Left ventricle myocardium inferior (tissue), 1 donor: ENCODE measurements at regions not wholly inside any gene's neighbourhood (a gene's known extent, or its start where the extent isn't known, plus 50 kb on each side); places are given as distances from the start of the nearest gene placed in this dataset.
"Not testable (repeated sequence)": the region's sequence is repeated elsewhere in the genome, so short reads cannot be mapped to it uniquely, and the experiment has no call there.

Experiments
- DNase-seq: peaks from one replicate; pipeline ENCODE4 v3.0.0-alpha.2; 2020
- H3K27ac ChIP-seq: fragments of 200-600 bp; replicated peaks from 2 replicates; pipeline ENCODE4 v1.8.0; 2021
- H3K27me3 ChIP-seq: fragments of 200-600 bp; 2 replicates; pipeline ENCODE4 v1.8.0; 2021; ENCODE audit warnings: low read depth
- H3K36me3 ChIP-seq: fragments of 200-600 bp; 2 replicates; pipeline ENCODE4 v1.8.0; 2021
- H3K4me1 ChIP-seq: fragments of 200-600 bp; 2 replicates; pipeline ENCODE4 v1.8.0; 2021
- H3K4me3 ChIP-seq: fragments of 200-600 bp; 2 replicates; pipeline ENCODE4 v1.8.0; 2021; ENCODE audit warnings: mild to moderate bottlenecking, moderate library complexity
- H3K9me3 ChIP-seq: fragments of 200-600 bp; replicated peaks from 2 replicates; pipeline ENCODE4 v1.8.0; 2021
- intact Hi-C: fragments of 100-400 bp; cut with micrococcal nuclease; formaldehyde crosslinking; loops from one replicate; pipeline ENCODE4 v1.11.0; 2022
- TF ChIP-seq, protein P1 (sequence below): fragments of 200-600 bp; IDR thresholded peaks from 2 replicates; pipeline ENCODE4 v1.8.0; 2021; ENCODE audit warnings: antibody characterized with exemption, mild to moderate bottlenecking, borderline replicate concordance
- donor health status: DM: no; HTN: yes; CAD: no; lungs with severe emphysema.

DNA sequence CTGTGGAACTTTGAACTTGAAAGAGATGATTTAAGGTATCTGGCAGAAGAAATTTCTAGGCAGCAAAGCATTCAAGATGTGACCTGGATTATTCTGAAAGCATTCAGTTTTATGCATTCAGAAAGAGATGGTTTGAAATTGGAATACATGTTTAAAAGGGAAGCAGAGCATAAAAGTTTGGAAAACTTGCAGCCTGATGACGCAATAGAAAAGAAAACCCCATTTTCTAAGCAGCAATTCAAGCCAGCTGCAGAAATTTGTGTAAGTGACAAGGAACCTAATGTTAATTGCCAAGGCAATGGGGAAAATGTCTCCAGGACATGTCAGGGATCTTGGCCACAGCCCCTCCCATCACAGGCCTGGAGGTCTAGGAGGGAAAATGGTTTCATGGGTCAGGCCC, 354.0 kb downstream of the ZNF326 start:
- Histone ChIP-seq H3K27ac (no peak overlapping the region), H3K4me1 (no peaks in the 10 kb centered on the region), H3K36me3 (no peaks in the 10 kb centered on the region), H3K27me3 (no peaks in the 10 kb centered on the region), H3K9me3 (peaks cover 22% of the 10 kb centered on the region), H3K4me3 (no peak overlapping the region)
- intact Hi-C loops, result no loop called here
- TF ChIP-seq, protein P1, sequence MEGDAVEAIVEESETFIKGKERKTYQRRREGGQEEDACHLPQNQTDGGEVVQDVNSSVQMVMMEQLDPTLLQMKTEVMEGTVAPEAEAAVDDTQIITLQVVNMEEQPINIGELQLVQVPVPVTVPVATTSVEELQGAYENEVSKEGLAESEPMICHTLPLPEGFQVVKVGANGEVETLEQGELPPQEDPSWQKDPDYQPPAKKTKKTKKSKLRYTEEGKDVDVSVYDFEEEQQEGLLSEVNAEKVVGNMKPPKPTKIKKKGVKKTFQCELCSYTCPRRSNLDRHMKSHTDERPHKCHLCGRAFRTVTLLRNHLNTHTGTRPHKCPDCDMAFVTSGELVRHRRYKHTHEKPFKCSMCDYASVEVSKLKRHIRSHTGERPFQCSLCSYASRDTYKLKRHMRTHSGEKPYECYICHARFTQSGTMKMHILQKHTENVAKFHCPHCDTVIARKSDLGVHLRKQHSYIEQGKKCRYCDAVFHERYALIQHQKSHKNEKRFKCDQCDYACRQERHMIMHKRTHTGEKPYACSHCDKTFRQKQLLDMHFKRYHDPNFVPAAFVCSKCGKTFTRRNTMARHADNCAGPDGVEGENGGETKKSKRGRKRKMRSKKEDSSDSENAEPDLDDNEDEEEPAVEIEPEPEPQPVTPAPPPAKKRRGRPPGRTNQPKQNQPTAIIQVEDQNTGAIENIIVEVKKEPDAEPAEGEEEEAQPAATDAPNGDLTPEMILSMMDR, result no peak
- no peak for DNase-seq

DNA sequence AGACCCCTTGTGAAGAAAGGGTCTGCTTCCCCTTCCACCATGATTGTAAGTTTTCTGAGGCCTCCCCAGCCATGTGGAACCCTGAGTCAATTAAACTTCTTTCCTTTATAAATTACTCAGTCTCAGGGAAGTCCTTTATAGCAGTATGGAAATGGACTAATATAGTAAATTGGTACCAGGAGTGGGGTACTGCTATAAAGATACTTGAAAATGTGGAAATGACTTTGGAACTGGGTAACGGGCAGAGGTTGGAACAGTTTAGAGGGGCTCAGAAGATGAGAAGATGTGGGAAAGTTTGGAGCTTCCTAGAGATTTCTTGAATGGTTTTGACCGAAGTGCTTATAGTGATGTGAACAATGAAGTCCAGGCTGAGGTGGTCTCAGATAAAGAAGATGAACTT, 353.5 kb downstream of the ZNF326 start:
- H3K4me3 ChIP-seq, result not testable (repeated sequence)

DNA sequence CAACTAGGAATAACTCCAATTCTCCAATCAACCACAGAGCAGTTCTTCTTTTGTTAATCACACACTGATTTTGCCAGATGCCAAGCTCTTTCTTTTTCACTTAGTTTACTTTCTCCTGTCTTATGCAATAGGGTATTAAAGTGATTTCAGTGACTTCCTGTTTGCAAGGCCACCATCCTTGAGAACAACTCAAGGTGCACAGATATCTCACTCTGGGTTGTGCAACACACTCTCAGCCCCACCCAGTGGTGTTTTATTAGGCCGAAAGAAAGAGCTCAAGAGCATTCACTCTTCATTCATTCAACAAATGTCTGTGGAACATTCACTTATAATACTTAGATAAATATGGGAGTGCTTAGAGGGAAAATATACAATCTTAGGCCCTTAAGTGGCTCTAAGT, 352.5 kb downstream of the ZNF326 start:
- intact Hi-C loops, result no loop called here
- TF ChIP-seq, protein P1, result no peak
- H3K4me1 ChIP-seq, result no peaks in the 10 kb centered on the region
- no peak overlapping the region for H3K27ac ChIP-seq
- no peaks in the 10 kb centered on the region for H3K36me3 ChIP-seq
- no peak overlapping the region for H3K4me3 ChIP-seq
- peaks cover 22% of the 10 kb centered on the region for H3K9me3 ChIP-seq
- H3K27me3 ChIP-seq, result no peaks in the 10 kb centered on the region
- DNase-seq, result no peak

More for the DNA sequence above, 353.5 kb downstream of the ZNF326 start:
- H3K36me3 ChIP-seq, intact Hi-C loops, H3K27ac ChIP-seq, H3K4me1 ChIP-seq, DNase-seq, H3K27me3 ChIP-seq: not testable (repeated sequence)
- H3K9me3 ChIP-seq, result peaks cover 22% of the 10 kb centered on the region

DNA sequence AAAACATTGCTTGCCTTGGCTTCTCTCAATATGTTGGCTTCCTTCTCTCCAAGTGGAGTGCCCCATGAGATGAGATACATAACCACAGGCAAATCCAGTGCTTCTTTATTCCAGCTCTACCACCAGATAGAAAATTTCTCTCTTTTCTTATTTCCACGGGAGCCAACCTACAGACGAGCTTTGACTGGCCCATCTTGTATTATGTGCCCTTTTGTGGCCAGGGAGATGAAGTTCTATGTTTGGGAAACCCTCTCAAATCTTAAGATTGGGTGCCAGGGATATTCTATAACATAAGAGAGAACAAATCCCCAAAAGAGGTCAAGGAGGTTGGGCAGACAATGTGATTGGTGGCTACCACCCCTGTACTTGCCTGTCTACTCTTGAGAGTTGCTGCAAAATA, 351.8 kb downstream of the ZNF326 start:
- H3K27me3 ChIP-seq, result no peaks in the 10 kb centered on the region
- intact Hi-C loops, result no loop called here
- DNase-seq, result no peak
- TF ChIP-seq, protein P1, result no peak
- H3K36me3 ChIP-seq, result no peaks in the 10 kb centered on the region
- peaks cover 22% of the 10 kb centered on the region for H3K9me3 ChIP-seq
- no peaks in the 10 kb centered on the region for H3K4me1 ChIP-seq
- H3K4me3 ChIP-seq, result no peak overlapping the region
- no peak overlapping the region for H3K27ac ChIP-seq

DNA sequence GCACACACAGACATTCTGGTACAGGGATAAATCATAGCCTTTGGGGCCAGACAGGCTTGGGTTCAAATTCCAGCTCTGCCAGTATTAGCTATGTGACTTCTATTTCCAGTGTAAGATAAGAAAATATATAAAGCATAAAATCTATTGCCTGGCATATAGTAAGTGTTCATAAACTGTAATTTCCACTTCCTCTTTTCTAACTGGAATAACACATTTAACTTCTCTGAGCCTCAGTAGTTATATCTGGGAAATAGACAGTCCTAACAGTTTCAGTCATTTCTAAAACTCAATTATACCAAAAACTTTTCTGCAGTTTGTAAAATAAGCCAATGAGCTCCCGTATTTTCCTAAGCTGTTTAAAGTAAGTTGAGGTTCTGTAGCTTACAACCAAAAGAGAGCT, 351.4 kb downstream of the ZNF326 start:
- no peak for DNase-seq
- no peak overlapping the region for H3K4me3 ChIP-seq

DNA sequence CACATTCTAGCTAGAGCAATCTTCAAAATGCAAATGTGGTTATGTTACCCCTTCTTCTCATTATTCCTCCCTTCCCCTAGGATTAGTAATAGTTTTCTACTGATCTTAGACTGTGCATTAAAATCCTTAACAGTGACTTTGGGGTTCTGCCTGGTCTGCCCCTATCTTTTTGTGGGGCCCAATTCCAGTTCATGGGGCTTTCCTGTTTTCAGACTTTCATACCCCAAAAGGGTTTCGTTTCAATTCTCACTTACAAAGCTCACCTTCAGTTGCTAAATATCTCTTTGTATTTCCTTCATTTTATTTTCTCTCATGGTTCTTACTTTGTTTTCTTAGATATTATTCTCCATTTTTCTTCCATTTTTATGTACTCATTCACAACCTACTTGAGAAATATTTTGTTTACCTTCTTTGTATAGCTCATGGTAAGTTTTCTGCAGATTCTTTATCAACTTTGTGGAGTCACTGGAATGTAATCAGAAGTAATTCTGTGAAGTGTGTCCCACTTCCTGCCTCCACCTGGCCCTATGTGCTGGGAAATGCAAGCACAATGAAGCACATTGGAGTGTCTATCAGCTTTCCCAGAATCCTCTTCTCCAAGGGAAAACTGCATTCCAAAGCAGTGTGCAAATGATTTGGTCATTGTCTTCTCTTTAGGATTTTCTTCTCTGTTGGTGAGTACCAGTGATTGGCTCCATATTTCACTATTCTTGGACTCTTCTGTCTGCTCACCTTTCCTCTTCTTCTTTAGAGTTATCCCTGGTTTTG, 350.2 kb downstream of the ZNF326 start:
- intact Hi-C loops, result no loop called here
- no peak for DNase-seq
- Histone ChIP-seq H3K4me1 (no peaks in the 10 kb centered on the region), H3K9me3 (peaks cover 22% of the 10 kb centered on the region), H3K36me3 (no peaks in the 10 kb centered on the region), H3K4me3 (no peak overlapping the region), H3K27ac (no peak overlapping the region), H3K27me3 (no peaks in the 10 kb centered on the region)
- TF ChIP-seq, protein P1, result no peak

More for the DNA sequence above, 351.4 kb downstream of the ZNF326 start:
- Histone ChIP-seq H3K27ac (no peak overlapping the region), H3K4me1 (no peaks in the 10 kb centered on the region), H3K27me3 (no peaks in the 10 kb centered on the region), H3K9me3 (peaks cover 22% of the 10 kb centered on the region), H3K36me3 (no peaks in the 10 kb centered on the region)
- intact Hi-C loops, result no loop called here
- TF ChIP-seq, protein P1, result no peak
